ENCODE measurements at regions not wholly inside any gene's neighbourhood (a gene's known extent, or its start where the extent isn't known, plus 50 kb on each side); places are given as distances from the start of the nearest gene placed in this dataset.

- no peaks in the 10 kb centered on the region for H3K9me3 ChIP-seq (ENCODE audit: control insufficient read depth, low read length)
- no peaks in the 10 kb centered on the region for H3K36me3 ChIP-seq (ENCODE audit: control insufficient read depth, insufficient read depth, low read length)
- no peaks in the 10 kb centered on the region for H3K79me2 ChIP-seq
- no peaks in the 10 kb centered on the region for H3K4me1 ChIP-seq
- no peak overlapping the region for H2AFZ ChIP-seq
- no peaks in the 10 kb centered on the region for H3K27me3 ChIP-seq (ENCODE audit: control insufficient read depth, insufficient read depth, low read length)
- H3K27ac ChIP-seq: no peak overlapping the region
- no peak overlapping the region for H3K9ac ChIP-seq
- H3K4me2 ChIP-seq (ENCODE audit: low read length): no peak overlapping the region
- TF ChIP-seq, protein P1, sequence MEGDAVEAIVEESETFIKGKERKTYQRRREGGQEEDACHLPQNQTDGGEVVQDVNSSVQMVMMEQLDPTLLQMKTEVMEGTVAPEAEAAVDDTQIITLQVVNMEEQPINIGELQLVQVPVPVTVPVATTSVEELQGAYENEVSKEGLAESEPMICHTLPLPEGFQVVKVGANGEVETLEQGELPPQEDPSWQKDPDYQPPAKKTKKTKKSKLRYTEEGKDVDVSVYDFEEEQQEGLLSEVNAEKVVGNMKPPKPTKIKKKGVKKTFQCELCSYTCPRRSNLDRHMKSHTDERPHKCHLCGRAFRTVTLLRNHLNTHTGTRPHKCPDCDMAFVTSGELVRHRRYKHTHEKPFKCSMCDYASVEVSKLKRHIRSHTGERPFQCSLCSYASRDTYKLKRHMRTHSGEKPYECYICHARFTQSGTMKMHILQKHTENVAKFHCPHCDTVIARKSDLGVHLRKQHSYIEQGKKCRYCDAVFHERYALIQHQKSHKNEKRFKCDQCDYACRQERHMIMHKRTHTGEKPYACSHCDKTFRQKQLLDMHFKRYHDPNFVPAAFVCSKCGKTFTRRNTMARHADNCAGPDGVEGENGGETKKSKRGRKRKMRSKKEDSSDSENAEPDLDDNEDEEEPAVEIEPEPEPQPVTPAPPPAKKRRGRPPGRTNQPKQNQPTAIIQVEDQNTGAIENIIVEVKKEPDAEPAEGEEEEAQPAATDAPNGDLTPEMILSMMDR (IDR thresholded peaks at IDR 0.05): no peak
- H3K4me3 ChIP-seq (ENCODE audit: low read depth, low read length): no peak overlapping the region
Measured at GRCh38 chr3:162605651-162606204, 1109.1 kb downstream of the OTOL1 start.

DNA sequence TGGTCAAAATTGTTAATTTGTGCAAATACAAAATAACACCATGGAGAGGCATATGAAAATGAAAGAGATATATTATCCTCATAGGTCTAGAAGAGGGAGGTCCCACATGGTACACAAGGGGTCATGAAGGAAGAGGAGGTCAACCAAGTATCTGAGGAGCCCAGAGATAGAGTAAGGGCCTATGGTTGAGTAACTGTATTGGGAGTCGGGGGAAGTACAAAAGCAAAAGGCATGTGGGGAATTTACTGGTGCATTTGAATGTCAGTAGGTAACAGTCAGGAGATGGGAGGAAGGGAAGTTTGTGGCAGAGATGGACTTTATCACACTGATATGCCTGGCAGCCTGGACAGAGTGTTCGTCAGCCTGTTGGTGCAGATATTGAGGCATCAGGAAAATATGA, 1113.7 kb downstream of the OTOL1 start:
- no peak overlapping the region for H3K4me3 ChIP-seq (ENCODE audit: low read depth, low read length)
- no peak overlapping the region for H3K4me2 ChIP-seq (ENCODE audit: low read length)
- H2AFZ ChIP-seq: no peak overlapping the region
- H3K9ac ChIP-seq: no peak overlapping the region
- no peak overlapping the region for H3K27ac ChIP-seq
- no peaks in the 10 kb centered on the region for H3K9me3 ChIP-seq (ENCODE audit: control insufficient read depth, low read length)
- H3K79me2 ChIP-seq: no peaks in the 10 kb centered on the region
- TF ChIP-seq, protein P1 (IDR thresholded peaks at IDR 0.05): no peak
- no peaks in the 10 kb centered on the region for H3K27me3 ChIP-seq (ENCODE audit: control insufficient read depth, insufficient read depth, low read length)
- no peaks in the 10 kb centered on the region for H3K4me1 ChIP-seq
- no peaks in the 10 kb centered on the region for H3K36me3 ChIP-seq (ENCODE audit: control insufficient read depth, insufficient read depth, low read length)

- Histone ChIP-seq H3K4me1 (no peaks in the 10 kb centered on the region), H3K9ac (no peak overlapping the region), H3K36me3 (ENCODE audit: control insufficient read depth, insufficient read depth, low read length) (no peaks in the 10 kb centered on the region), H3K27me3 (ENCODE audit: control insufficient read depth, insufficient read depth, low read length) (no peaks in the 10 kb centered on the region), H3K9me3 (ENCODE audit: control insufficient read depth, low read length) (no peaks in the 10 kb centered on the region), H3K79me2 (no peaks in the 10 kb centered on the region), H3K27ac (no peak overlapping the region), H2AFZ (no peak overlapping the region), H3K4me3 (ENCODE audit: low read depth, low read length) (no peak overlapping the region), H3K4me2 (ENCODE audit: low read length) (no peak overlapping the region)
- TF ChIP-seq, protein P1 (IDR thresholded peaks at IDR 0.05): no peak
Measured at GRCh38 chr3:162612991-162613390, 1116.4 kb downstream of the OTOL1 start.

DNA sequence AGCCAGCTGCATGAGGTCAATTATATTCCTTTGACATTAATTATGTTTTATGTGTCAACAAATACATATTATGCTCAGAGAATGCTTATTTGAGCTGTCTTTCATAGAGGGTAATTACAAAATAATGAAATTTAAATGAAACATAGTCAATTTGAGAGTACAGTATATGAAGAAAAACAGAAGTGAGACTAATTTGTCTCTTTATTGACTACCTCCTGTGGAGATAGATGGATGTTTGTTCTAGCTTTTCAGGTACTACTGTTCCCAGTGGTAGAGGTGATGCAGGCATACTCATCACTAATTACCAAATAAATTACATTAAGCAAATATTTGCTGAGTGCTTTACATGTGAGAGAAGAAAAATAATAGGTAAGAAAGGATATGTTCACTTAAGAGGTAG, 1129.6 kb downstream of the OTOL1 start:
- Histone ChIP-seq H3K9ac (no peak overlapping the region), H2AFZ (no peak overlapping the region), H3K4me1 (no peaks in the 10 kb centered on the region), H3K27ac (no peak overlapping the region), H3K36me3 (ENCODE audit: control insufficient read depth, insufficient read depth, low read length) (no peaks in the 10 kb centered on the region), H3K4me2 (ENCODE audit: low read length) (no peak overlapping the region), H3K4me3 (ENCODE audit: low read depth, low read length) (no peak overlapping the region), H3K27me3 (ENCODE audit: control insufficient read depth, insufficient read depth, low read length) (no peaks in the 10 kb centered on the region), H3K79me2 (no peaks in the 10 kb centered on the region), H3K9me3 (ENCODE audit: control insufficient read depth, low read length) (no peaks in the 10 kb centered on the region)
- TF ChIP-seq, protein P1 (IDR thresholded peaks at IDR 0.05): no peak

- Histone ChIP-seq H3K9ac (no peak overlapping the region), H3K4me1 (no peaks in the 10 kb centered on the region), H3K4me2 (ENCODE audit: low read length) (no peak overlapping the region), H3K27me3 (ENCODE audit: control insufficient read depth, insufficient read depth, low read length) (no peaks in the 10 kb centered on the region), H3K9me3 (ENCODE audit: control insufficient read depth, low read length) (no peaks in the 10 kb centered on the region), H3K79me2 (no peaks in the 10 kb centered on the region), H2AFZ (no peak overlapping the region), H3K27ac (no peak overlapping the region), H3K36me3 (ENCODE audit: control insufficient read depth, insufficient read depth, low read length) (no peaks in the 10 kb centered on the region), H3K4me3 (ENCODE audit: low read depth, low read length) (no peak overlapping the region)
- TF ChIP-seq, protein P1 (IDR thresholded peaks at IDR 0.05): no peak
Measured at GRCh38 chr3:162628531-162628930, 1131.9 kb downstream of the OTOL1 start.

Measured in parathyroid adenoma (tissue), 2 donors.